ENCODE measurements at regions not wholly inside any gene's neighbourhood (a gene's known extent, or its start where the extent isn't known, plus 50 kb on each side); places are given as distances from the start of the nearest gene placed in this dataset.

DNA sequence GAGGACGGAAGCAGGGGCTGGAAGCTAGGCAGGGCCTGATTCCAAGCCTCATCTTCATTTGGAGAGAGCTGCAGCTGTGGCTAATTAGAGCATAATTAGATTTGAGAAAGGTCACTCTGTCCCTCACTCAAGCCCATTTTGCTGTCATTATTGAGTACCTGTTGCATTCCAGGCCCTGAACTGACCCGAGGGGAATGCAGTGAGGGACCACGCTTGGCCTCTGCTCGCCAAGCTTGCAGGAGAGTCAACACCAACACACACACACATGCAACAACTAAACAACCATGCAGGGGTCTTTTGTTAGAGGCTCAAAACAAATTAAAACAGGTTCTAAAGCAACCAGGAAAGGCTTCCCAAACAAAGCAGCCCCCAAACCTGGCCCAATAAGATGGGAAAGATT is 52.7 kb upstream of the MAMLD1 start:
- DNase-seq, result no peak

DNA sequence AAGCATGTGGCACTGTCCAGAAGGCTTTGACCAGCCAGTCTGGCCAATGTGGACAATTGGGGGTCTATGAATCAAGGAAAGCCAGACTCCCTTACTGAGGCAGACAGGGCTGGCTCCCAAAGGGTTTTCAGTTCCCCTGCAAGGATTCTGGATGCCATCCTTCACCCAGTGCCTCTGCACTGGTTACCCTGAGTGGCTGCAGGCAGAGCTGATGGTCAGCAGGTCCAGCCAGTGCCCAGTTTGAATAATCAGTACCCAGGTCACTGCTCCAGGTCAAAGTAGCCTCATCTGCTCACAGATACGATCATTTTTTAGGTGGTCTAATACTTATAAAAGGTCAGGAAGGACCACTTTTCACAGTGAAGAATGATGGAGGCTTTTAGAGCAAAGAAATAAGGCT is 52.2 kb upstream of the MAMLD1 start:
- DNase-seq, result no peak

DNA sequence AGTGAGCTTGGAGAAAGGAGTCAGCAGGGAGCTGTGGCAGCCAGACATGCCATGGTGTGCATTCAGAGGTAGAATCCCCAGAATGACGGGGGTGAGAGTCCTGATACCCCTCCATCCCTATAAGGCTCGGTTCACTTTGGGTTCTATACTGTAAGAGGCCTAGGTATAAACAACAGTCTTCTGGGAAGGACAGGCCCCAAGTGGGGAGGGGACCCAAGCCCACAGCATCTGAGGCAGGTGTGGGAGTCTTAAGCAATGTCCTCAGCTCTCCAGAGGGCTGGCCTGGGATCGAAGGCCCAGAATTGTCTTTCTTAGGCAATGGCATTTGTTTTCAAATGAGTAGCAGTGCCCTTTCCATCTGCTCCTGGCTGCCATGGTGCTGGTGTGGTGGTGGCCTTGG is 50.2 kb upstream of the MAMLD1 start:
- DNase-seq, result no peak

Data from CD4-positive, alpha-beta T cell treated with Interleukin-6 for 4 hours (primary cell).